SHP77 treated with DMSO at 0.1 percent for 48 hours (cell line): ENCODE measurements at regions not wholly inside any gene's neighbourhood (a gene's known extent, or its start where the extent isn't known, plus 50 kb on each side); places are given as distances from the start of the nearest gene placed in this dataset.

Experiments used
- DNase-seq: peaks from one replicate; lab custom pipeline; 2025; lab: John Stamatoyannopoulos, UW

DNA sequence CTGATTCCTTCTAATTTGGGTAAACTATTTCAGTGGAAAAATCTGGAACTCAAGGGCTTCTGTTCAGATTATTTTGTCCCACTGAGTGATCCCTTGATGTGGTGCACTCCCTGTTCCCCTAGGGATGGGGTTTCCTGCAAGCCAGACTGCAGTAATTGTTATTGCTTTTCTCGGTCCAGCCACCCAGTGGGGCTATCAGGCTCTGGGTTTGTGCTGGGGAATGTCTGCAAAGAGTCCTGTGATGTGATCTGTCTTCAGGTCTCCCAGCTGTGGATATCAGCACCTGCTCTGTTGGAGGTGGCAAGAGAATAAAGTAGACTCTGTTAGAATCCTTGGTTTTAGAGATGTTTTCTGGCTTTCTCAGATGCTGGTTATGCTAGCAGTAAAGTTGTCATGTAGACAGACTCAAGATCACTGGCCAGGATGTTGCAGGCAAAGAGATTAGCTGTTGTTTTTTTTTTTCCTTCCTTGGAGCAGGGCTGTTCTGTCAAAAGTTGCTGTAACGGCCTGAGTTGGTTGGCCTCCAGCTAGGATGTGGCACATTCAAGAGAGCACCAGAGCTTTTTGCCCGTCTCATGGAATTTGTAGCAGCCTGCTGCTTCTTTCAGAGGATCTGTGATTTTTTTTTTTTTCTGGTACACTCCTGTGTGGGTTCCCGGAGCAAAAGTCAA lies 1314.0 kb downstream of the PCDH19 start:
- DNase-seq, result no peak

DNA sequence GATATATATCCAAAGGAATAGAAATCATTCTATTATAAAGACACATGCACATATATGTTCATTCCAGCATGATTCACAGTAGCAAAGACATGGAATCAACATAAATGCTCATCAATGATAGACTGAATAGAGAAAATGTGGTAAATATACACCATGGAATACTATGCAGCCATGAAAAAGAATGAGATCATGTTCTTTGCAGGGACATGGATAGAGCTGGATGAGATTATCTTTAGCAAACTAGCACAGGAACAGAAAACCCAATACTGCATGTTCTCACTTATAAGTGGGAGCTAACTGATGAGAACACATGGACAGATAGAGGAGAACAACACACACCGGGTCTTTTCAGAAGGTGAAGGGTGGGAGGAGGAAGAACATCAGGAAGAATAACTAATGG lies 1318.6 kb downstream of the PCDH19 start:
- DNase-seq, result no peak

DNA sequence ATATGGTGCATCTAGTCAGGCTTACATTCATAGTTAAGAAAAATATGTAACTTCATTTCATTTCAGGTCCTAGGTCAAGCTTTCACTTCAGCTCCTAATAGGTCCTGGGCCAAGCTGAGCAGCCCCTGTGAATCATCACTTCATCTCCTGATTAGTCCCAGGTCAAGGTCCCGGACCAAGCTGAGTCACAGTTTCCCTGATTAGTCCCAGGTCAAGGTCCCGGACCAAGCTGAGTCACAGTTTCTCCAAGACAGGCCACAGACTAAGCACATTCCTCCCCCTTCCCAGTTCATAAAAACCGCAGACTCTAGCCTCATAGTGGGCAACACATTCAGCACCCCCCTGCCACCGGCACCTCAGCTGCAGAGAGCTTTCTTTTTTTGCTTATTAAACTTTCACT lies 1331.8 kb downstream of the PCDH19 start:
- DNase-seq, result no peak

- DNase-seq, result no peak
Observed at GRCh38 chrX:99077099-99077498, 1333.0 kb downstream of the PCDH19 start.

DNA sequence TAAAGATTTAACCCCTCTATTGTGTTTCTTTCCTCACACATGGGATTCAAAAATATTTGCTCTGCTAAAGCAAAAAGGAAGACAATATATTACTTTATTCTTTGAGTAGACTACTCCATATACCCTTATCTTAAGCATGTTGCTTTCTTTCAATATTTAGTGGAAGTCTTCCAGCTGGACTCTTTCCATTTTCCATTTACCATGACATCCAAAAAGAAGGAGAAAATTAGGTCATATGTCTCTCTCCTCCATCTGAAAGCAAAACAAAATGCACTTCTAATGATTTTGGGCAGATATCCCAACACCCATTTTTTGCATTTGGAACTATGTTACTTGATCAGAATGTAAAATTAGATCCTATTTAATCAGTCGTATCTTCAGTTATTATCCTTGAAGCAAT lies 1336.5 kb downstream of the PCDH19 start:
- DNase-seq, result no peak

DNA sequence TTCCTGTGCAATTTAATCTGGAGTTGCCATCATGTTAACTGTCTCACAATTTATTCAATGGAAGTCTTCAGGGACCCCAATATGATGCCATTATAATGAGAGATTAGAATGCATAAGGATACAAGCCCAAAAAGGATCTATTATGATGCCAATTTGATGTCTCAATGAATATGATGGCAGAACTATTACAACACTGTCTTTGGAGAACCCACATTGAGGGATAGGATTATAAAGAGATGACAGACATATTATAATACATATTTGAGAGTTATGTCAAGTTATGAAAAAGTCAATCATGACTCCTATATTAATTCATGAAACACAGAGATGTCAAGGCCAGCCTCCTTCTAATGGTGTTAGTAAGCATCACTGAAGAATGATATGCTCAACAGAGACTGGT lies 1358.4 kb downstream of the PCDH19 start:
- DNase-seq, result no peak

DNA sequence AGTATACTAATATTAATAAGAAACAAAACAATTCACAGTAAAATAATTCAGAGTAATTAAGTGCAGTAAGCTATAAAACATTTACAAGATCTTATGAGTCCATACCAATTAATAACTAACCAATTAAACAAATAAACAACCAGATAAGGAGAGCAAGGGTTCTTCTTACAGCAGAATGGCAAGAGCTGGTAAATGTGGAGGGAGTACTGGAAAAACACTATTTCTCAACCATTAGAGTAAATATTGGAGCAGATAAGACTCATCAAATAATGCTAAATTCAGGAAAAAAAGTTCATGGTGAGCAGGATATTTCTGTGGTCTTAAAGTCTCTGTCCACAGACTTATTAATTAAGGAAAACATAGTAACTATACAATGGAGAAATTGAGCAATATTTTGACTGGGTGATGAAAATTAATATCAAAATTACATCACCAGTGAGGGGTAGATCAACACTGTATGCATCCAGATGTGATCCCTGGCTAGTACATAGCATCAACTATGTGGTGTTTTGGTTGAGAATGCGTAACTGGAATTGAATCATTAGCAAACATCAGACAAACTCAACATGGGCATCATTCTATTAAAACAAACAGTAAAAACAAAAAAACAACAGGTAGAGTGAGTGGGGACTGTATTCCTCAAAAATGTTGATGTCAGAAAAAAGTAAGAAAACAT lies 1376.7 kb downstream of the PCDH19 start:
- DNase-seq, result no peak

- DNase-seq, result no peak
Observed at GRCh38 chrX:99010957-99011356, 1399.1 kb downstream of the PCDH19 start.

DNA sequence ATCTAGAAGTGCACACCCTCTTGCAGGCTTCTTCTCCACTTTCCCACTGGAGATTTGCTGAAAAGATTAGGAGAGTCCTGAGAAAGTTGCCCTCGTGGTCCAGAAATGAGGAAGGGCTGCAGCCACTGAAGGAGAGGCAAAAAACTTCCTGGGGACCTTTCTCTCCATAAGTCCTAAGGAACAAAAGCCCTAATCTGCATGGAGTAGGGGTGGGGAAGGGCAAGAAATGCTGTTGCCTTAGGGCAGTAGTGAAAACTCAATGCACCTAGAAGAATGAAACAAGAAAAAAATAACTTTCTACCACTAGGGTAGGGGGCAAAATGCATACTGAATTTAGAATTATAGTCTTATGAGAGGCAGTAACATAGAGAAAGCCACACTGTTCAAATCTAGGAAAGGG lies 1408.8 kb downstream of the PCDH19 start:
- DNase-seq, result no peak

- DNase-seq, result no peak
Observed at GRCh38 chrX:98962996-98963395, 1447.1 kb downstream of the PCDH19 start.

DNA sequence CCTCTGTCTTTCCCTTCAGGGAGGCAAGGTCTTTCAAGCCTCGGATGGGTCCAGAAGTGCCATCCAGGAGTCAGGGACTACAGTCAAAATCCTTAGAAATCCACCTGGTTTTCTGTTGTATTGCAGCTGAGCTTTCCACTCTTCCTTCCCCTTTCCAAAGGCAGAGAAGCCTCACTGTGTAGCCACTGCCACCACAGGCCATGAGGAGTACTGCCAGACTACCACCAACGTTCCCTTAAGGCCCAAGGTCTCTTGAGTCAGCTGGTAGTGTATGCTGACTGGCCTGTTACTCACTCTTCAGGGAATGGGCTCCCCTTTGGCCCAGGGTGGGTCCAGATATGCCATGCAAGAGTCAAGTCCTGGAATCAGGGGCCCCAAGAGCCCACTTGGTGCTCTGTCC lies 1454.1 kb downstream of the PCDH19 start:
- no peak for DNase-seq

- DNase-seq, result no peak
Observed at GRCh38 chrX:98939456-98939855, 1470.6 kb downstream of the PCDH19 start.

GRCh38 chrX:98931216-98931615 lies 1478.9 kb downstream of the PCDH19 start:
- no peak for DNase-seq

DNA sequence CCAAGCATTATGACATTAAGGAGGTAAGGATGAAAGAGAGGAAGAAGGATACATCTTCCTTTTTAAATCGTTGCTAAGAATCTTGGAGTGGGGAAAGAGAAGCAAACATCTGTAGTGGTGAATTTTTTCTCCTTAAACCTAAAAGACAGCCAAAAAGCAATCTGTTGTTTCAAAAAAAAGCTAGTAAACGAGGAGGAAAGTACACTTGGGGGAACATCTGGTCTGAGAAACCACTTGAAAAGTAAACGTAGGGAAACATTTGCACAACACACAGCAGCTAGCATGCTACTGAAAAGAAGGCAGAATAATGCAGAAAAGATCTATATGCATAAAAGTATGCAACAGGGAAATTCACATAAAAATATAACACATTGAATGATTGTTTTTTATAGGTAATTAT lies 1485.6 kb downstream of the PCDH19 start:
- no peak for DNase-seq

- no peak for DNase-seq
Observed at GRCh38 chrX:98897191-98897590, 1512.9 kb downstream of the PCDH19 start.

- peak; percentile 2 for DNase-seq
Observed at GRCh38 chrX:98850639-98851038, 1559.4 kb downstream of the PCDH19 start.
